C4-2B (cell line): ENCODE measurements at regions not wholly inside any gene's neighbourhood (a gene's known extent, or its start where the extent isn't known, plus 50 kb on each side); places are given as distances from the start of the nearest gene placed in this dataset.

ENCODE experiments used
- CTCF ChIP-seq: fragments of 450-650 bp; conservative IDR thresholded peaks from 2 replicates; pipeline ENCODE4 v1.5.1; 2017; ENCODE audit warnings: mild to moderate bottlenecking
- ZFX ChIP-seq: fragments of 450-650 bp; IDR thresholded peaks from 2 replicates; pipeline ENCODE4 v1.6.1; 2017

GRCh38 chr4:146027761-146028160, 89.1 kb upstream of the ZNF827 start:
- TF ChIP-seq CTCF (no peak), ZFX (no peak)
